ENCODE measurements at regions not wholly inside any gene's neighbourhood (a gene's known extent, or its start where the extent isn't known, plus 50 kb on each side); places are given as distances from the start of the nearest gene placed in this dataset.

- TF ChIP-seq CTCF (IDR thresholded peaks at IDR 0.05) (no peak), POLR2A (IDR thresholded peaks at IDR 0.05) (no peak)
These were observed 283.7 kb downstream of the DHX35 start for GRCh38 chr20:39245685-39246311.

All from body of pancreas (tissue), 4 donors.